HEK293 (cell line): ENCODE measurements at regions not wholly inside any gene's neighbourhood (a gene's known extent, or its start where the extent isn't known, plus 50 kb on each side); places are given as distances from the start of the nearest gene placed in this dataset.

ENCODE experiments used
- CTCF ChIA-PET: fragments of 350-600 bp; formaldehyde crosslinking; extraction: SDS; loops from one replicate; lab custom pipeline; 2021; ENCODE audit warnings: antibody characterized with exemption; lab: Yijun Ruan, JAX
- POLR2A ChIA-PET: fragments of 300-600 bp; formaldehyde crosslinking; extraction: SDS; loops from one replicate; lab custom pipeline; 2020; ENCODE audit warnings: antibody characterized with exemption, inconsistent platforms; lab: Yijun Ruan, JAX
- H3K27ac ChIP-seq: fragments of 200-500 bp; sonication (Bioruptor generic); 2 replicates; pipeline ENCODE4 v1.5.1; 2014; ENCODE audit warnings: low read depth, low read length, control low read depth, inconsistent platforms; ENCODE audit errors: extremely low read depth
- H3K36me3 ChIP-seq, 2 experiments: fragments of 200-500 bp in 1 of 2; sonication (Bioruptor generic) in 1 of 2; 1 replicate in 1 of 2; 2 replicates in 1 of 2; pipeline ENCODE4 v1.5.1; 2014 to 2017; ENCODE audit warnings: inconsistent platforms in 2 of 2, low read length in 2 of 2; ENCODE audit not compliant: control insufficient read depth in 2 of 2, insufficient read depth in 1 of 2
- H3K4me1 ChIP-seq: fragments of 200-500 bp; sonication (Bioruptor generic); 2 replicates; pipeline ENCODE4 v1.5.1; 2014; ENCODE audit warnings: mild to moderate bottlenecking, low read length, inconsistent platforms; ENCODE audit not compliant: control insufficient read depth, insufficient read depth
- H3K4me3 ChIP-seq: 2 replicates; pipeline ENCODE4 v1.5.1; 2011; ENCODE audit warnings: low read depth, mild to moderate bottlenecking, control low read depth, low read length, moderate library complexity
- H3K9me3 ChIP-seq: fragments of 200-500 bp; sonication (Bioruptor generic); 2 replicates; pipeline ENCODE4 v1.5.1; 2014; ENCODE audit warnings: low read depth, low read length, inconsistent platforms; ENCODE audit not compliant: control insufficient read depth, insufficient read depth
- GLI2 ChIP-seq: fragments of 450-650 bp; formaldehyde crosslinking; IDR thresholded peaks from 2 replicates; pipeline ENCODE4; 2017; ENCODE audit warnings: missing biosample characterization, missing genetic modification characterization, low read depth, borderline replicate concordance
- KLF17 ChIP-seq: fragments of 450-650 bp; formaldehyde crosslinking; IDR thresholded peaks from 2 replicates; pipeline ENCODE4 v1.5.1; 2016; ENCODE audit warnings: missing biosample characterization, missing genetic modification characterization
- MEIS1 ChIP-seq: sonication (generic); formaldehyde crosslinking; IDR thresholded peaks from 2 replicates; pipeline ENCODE4 v1.8.1; 2022; ENCODE audit warnings: missing genetic modification reagents, mild to moderate bottlenecking, borderline replicate concordance
- SCRT1 ChIP-seq: fragments of 450-650 bp; formaldehyde crosslinking; IDR thresholded peaks from 2 replicates; pipeline ENCODE4 v1.5.1; 2016; ENCODE audit warnings: missing biosample characterization, missing genetic modification characterization, borderline replicate concordance
- SETDB1 ChIP-seq: IDR thresholded peaks from one replicate; pipeline ENCODE4 v1.6.1; 2017; ENCODE audit warnings: mild to moderate bottlenecking, low read length, moderate library complexity, mixed read lengths; ENCODE audit not compliant: insufficient read length
- ZBTB17 ChIP-seq: fragments of 450-650 bp; formaldehyde crosslinking; IDR thresholded peaks from 2 replicates; pipeline ENCODE4 v1.5.1; 2016; ENCODE audit warnings: missing biosample characterization, missing genetic modification characterization
- ZIC2 ChIP-seq: fragments of 450-650 bp; formaldehyde crosslinking; IDR thresholded peaks from 2 replicates; pipeline ENCODE4 v1.5.1; 2016; ENCODE audit warnings: missing biosample characterization, missing genetic modification characterization
- ZNF10 ChIP-seq: fragments of 450-650 bp; formaldehyde crosslinking; IDR thresholded peaks from 2 replicates; pipeline ENCODE4 v1.5.1; 2017; ENCODE audit warnings: missing biosample characterization, missing genetic modification characterization
- ZNF174 ChIP-seq: fragments of 450-650 bp; formaldehyde crosslinking; IDR thresholded peaks from 2 replicates; pipeline ENCODE4 v1.5.0; 2017; ENCODE audit warnings: missing biosample characterization, mild to moderate bottlenecking, missing genetic modification characterization
- ZNF18 ChIP-seq: fragments of 450-650 bp; formaldehyde crosslinking; IDR thresholded peaks from 2 replicates; pipeline ENCODE4 v1.5.1; 2016; ENCODE audit warnings: missing biosample characterization, missing genetic modification characterization
- ZNF184 ChIP-seq: fragments of 450-650 bp; IDR thresholded peaks from 2 replicates; pipeline ENCODE4 v1.5.1; 2018; ENCODE audit warnings: missing biosample characterization, mild to moderate bottlenecking, missing genetic modification characterization
- ZNF274 ChIP-seq, 2 experiments: fragments of 200-500 bp in 1 of 2; fragments of 450-650 bp in 1 of 2; sonication (Bioruptor generic) in 1 of 2; formaldehyde crosslinking in 1 of 2; IDR thresholded peaks; 2 replicates each; pipeline versions ENCODE4 v1.5.1 to v1.6.1; 2014 to 2016; ENCODE audit warnings: borderline replicate concordance in 1 of 2, inconsistent platforms in 1 of 2, low read length in 1 of 2, missing biosample characterization in 1 of 2, missing genetic modification characterization in 1 of 2
- ZNF391 ChIP-seq: fragments of 450-650 bp; formaldehyde crosslinking; IDR thresholded peaks from 2 replicates; pipeline ENCODE4 v1.5.1; 2016; ENCODE audit warnings: low read depth, missing biosample characterization, missing genetic modification characterization, borderline replicate concordance
- ZNF394 ChIP-seq: fragments of 450-650 bp; formaldehyde crosslinking; IDR thresholded peaks from 2 replicates; pipeline ENCODE4 v1.5.1; 2016; ENCODE audit warnings: missing biosample characterization, missing genetic modification characterization, mild to moderate bottlenecking, moderate library complexity, borderline replicate concordance
- ZNF404 ChIP-seq: fragments of 450-650 bp; formaldehyde crosslinking; IDR thresholded peaks from 2 replicates; pipeline ENCODE4 v1.5.1; 2017; ENCODE audit warnings: missing biosample characterization, missing genetic modification characterization
- ZNF473 ChIP-seq: fragments of 450-650 bp; formaldehyde crosslinking; IDR thresholded peaks from 2 replicates; pipeline ENCODE4 v1.5.1; 2017; ENCODE audit warnings: missing biosample characterization, missing genetic modification characterization
- ZNF544 ChIP-seq: fragments of 450-650 bp; formaldehyde crosslinking; IDR thresholded peaks from 2 replicates; pipeline ENCODE4 v1.5.0; 2017; ENCODE audit warnings: missing biosample characterization, missing genetic modification characterization
- ZNF558 ChIP-seq: fragments of 450-650 bp; formaldehyde crosslinking; IDR thresholded peaks from 2 replicates; pipeline ENCODE4 v1.5.1; 2016; ENCODE audit warnings: missing biosample characterization, missing genetic modification characterization
- ZNF600 ChIP-seq: fragments of 450-650 bp; formaldehyde crosslinking; IDR thresholded peaks from 2 replicates; pipeline ENCODE4 v1.5.1; 2016; ENCODE audit warnings: missing biosample characterization, missing genetic modification characterization
- ZNF670 ChIP-seq: fragments of 450-650 bp; formaldehyde crosslinking; IDR thresholded peaks from 2 replicates; pipeline ENCODE4 v1.5.1; 2016; ENCODE audit warnings: missing biosample characterization, missing genetic modification characterization, low read depth
- ZNF677 ChIP-seq: fragments of 450-650 bp; IDR thresholded peaks from 2 replicates; pipeline ENCODE4 v1.5.0; 2018; ENCODE audit warnings: missing biosample characterization, mild to moderate bottlenecking, missing genetic modification characterization, moderate library complexity
- ZNF707 ChIP-seq: fragments of 450-650 bp; formaldehyde crosslinking; IDR thresholded peaks from 2 replicates; pipeline ENCODE4 v1.5.1; 2016; ENCODE audit warnings: missing biosample characterization, missing genetic modification characterization
- ZNF785 ChIP-seq: fragments of 450-650 bp; formaldehyde crosslinking; IDR thresholded peaks from 2 replicates; pipeline ENCODE4 v1.5.1; 2016; ENCODE audit warnings: missing biosample characterization, missing genetic modification characterization
- ZXDB ChIP-seq: fragments of 450-650 bp; formaldehyde crosslinking; IDR thresholded peaks from 2 replicates; pipeline ENCODE4 v1.5.1; 2016; ENCODE audit warnings: missing biosample characterization, missing genetic modification characterization
- TF ChIP-seq, protein P1 (sequence below): fragments of 450-650 bp; formaldehyde crosslinking; optimal IDR thresholded peaks from 2 replicates; pipeline ENCODE3; 2016; ENCODE audit warnings: missing biosample characterization, mild to moderate bottlenecking, missing genetic modification characterization

DNA sequence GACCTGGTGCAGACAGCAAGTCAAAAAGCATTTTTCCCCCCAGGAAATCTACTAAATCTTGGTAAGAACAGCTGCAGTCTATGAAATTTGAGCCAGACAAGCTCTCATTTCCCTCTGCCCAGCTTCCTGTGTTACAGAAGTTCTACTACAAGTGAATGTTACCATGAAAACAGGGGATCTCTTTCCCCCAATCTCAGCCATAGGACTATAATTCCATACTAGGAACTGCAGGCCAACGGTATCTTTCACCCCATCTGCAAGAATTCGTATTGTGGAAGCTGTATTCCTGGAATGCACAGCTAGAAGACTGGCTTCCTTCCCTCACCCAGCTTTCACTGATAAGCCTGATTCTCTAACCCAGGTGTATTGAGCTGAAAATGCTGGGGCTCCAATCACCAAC lies 1655.4 kb downstream of the BRINP3 start:
- 0 out of 2 replicates have a peak, but pooled peaks have one; percentile 24 for TF ChIP-seq ZNF677
- TF ChIP-seq ZNF391 (tag by site-specific recombination), result no peak
- no peak for TF ChIP-seq ZNF10 (tag by site-specific recombination)
- TF ChIP-seq, protein P1, sequence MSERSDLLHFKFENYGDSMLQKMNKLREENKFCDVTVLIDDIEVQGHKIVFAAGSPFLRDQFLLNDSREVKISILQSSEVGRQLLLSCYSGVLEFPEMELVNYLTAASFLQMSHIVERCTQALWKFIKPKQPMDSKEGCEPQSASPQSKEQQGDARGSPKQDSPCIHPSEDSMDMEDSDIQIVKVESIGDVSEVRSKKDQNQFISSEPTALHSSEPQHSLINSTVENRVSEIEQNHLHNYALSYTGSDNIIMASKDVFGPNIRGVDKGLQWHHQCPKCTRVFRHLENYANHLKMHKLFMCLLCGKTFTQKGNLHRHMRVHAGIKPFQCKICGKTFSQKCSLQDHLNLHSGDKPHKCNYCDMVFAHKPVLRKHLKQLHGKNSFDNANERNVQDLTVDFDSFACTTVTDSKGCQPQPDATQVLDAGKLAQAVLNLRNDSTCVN (tag by site-specific recombination), result no peak
- TF ChIP-seq ZNF184 (tag by site-specific recombination), result no peak
- TF ChIP-seq ZNF174 (tag by site-specific recombination), result no peak
- TF ChIP-seq, all 188 proteins: peak for 1
- Histone ChIP-seq H3K36me3 (no peaks in the 10 kb centered on the region), H3K4me3 (no peak overlapping the region), H3K27ac (no peak overlapping the region), H3K4me1 (no peaks in the 10 kb centered on the region), H3K9me3 (no peaks in the 10 kb centered on the region)
- ChIA-PET CTCF (no interaction called here), POLR2A (no interaction called here)

GRCh38 chr1:188825471-188825870 lies 1652.2 kb downstream of the BRINP3 start:
- Histone ChIP-seq H3K4me1 (no peaks in the 10 kb centered on the region), H3K4me3 (no peak overlapping the region), H3K9me3 (no peaks in the 10 kb centered on the region), H3K27ac (no peak overlapping the region), H3K36me3 (no peaks in the 10 kb centered on the region)
- ChIA-PET CTCF (no interaction called here), POLR2A (no interaction called here)
- TF ChIP-seq, protein P1 (tag by site-specific recombination), result no peak
- no peak for TF ChIP-seq ZNF274 (IDR thresholded peaks at IDR 0.05; ENCODE audit: low read length)
- TF ChIP-seq ZNF274 (tag by site-specific recombination; IDR thresholded peaks at IDR 0.05; ENCODE audit: borderline replicate concordance), result no peak
- TF ChIP-seq ZNF670 (tag by site-specific recombination), result no peak
- no peak for TF ChIP-seq ZNF785 (tag by site-specific recombination)
- TF ChIP-seq SETDB1, result no peak
- TF ChIP-seq ZNF707 (tag by site-specific recombination), result no peak
- no peak for TF ChIP-seq GLI2 (tag by site-specific recombination)

GRCh38 chr1:188826800-188827199 lies 1650.9 kb downstream of the BRINP3 start:
- TF ChIP-seq ZBTB17 (no peak), ZNF544 (tag by site-specific recombination) (no peak), ZNF394 (tag by site-specific recombination) (no peak), ZNF404 (tag by site-specific recombination) (no peak), SCRT1 (tag by site-specific recombination) (no peak), ZNF600 (tag by site-specific recombination) (no peak), KLF17 (tag by site-specific recombination) (no peak), ZNF473 (tag by site-specific recombination) (no peak), ZNF18 (tag by site-specific recombination) (no peak), ZXDB (tag by site-specific recombination) (no peak), MEIS1 (no peak), ZNF558 (tag by site-specific recombination) (no peak), ZIC2 (no peak)
- TF ChIP-seq, protein P1 (tag by site-specific recombination), result no peak
- ChIA-PET CTCF (no interaction called here), POLR2A (no interaction called here)
- Histone ChIP-seq H3K9me3 (no peaks in the 10 kb centered on the region), H3K36me3 (no peaks in the 10 kb centered on the region), H3K4me3 (no peak overlapping the region), H3K4me1 (no peaks in the 10 kb centered on the region), H3K27ac (no peak overlapping the region)
